GM18951 (cell line): ENCODE measurements at regions not wholly inside any gene's neighbourhood (a gene's known extent, or its start where the extent isn't known, plus 50 kb on each side); places are given as distances from the start of the nearest gene placed in this dataset.

Source experiments
- POLR2A ChIP-seq: IDR thresholded peaks from 4 replicates; pipeline ENCODE4 v1.6.1; 2011; ENCODE audit warnings: mild to moderate bottlenecking; ENCODE audit not compliant: insufficient read length, insufficient read depth; ENCODE audit errors: extremely low read depth
- in situ Hi-C: fragments of 300-500 bp; cut with MboI; formaldehyde crosslinking; loops from one replicate; pipeline ENCODE4 v1.12.0; 2022; ENCODE audit warnings: low sequenced_read_pairs, mixed read lengths, inconsistent platforms; ENCODE audit not compliant: unreplicated experiment

DNA sequence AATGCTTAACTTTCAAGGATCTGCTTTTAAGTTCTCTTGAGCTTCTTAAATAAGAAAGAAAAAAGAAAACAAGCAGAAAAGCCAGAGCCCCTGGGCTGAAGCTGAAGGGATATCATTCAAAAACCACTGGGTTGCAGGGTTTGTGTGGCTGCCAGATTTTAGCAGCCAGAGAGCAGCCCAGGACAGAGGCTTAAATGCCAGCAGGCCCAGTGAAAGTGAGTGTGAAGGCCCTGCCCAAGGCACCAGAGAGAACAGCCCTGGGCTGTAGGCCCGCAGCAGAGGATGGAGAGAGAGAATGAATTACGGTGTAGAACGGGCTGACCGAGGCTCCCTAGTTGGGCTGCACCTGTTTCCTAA lies 106.3 kb upstream of the BOC start:
- TF ChIP-seq POLR2A, result no peak

DNA sequence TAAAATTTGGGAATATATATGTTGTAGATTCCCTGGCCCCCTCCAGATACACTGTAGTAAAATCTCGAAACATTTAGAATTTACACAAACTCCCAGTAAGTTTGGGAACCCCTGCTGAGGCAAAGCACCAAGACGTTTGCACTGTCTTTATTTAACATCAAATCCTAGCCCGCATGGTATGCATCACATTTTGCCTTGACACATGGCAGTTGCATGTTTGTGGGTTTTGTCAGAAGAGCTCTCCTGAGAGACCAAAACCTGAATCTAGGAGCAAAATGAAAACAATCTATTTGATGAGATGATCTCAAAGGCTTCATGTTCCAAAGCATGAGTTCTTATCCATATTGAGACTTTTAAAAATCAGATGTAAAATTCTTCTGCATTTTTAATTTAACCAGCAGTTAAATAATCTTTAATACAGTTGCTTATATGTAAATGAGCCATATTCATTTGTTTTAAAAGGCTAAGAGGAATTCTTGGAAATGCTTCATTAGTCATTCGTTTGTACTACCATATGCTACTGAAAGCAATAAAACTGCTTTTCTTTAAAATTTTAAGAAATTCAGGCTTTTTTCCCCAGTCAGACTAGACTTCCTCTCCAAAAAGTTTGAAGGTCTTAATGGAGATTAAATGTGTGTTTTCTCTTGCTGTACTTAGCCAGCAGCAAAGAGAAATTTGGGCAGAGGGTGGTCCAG lies 105.2 kb upstream of the BOC start:
- TF ChIP-seq POLR2A, result no peak
- in situ Hi-C loops, result no loop called here

More for the DNA sequence above, 106.3 kb upstream of the BOC start:
- in situ Hi-C loops, result no loop called here

DNA sequence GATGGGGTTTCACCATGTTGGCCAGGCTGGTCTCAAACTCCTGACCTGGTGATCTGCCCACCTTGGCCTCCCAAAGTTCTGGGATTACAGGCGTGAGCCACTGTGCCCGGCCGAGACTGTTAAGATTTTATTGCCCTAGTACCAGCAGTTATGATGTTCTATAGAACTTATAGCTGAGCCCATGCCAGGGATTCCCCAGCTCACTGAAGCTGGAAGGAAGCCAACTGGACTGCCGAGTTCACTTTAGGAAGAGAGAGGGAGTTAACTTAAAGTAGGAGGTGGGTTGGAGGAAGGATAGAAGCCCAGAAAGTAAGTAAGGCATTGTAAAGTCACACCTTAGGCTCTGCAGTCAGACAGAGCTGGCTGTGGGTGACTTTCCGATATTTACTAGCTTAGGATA lies 101.1 kb upstream of the BOC start:
- in situ Hi-C loops, result no loop called here
- TF ChIP-seq POLR2A, result no peak

DNA sequence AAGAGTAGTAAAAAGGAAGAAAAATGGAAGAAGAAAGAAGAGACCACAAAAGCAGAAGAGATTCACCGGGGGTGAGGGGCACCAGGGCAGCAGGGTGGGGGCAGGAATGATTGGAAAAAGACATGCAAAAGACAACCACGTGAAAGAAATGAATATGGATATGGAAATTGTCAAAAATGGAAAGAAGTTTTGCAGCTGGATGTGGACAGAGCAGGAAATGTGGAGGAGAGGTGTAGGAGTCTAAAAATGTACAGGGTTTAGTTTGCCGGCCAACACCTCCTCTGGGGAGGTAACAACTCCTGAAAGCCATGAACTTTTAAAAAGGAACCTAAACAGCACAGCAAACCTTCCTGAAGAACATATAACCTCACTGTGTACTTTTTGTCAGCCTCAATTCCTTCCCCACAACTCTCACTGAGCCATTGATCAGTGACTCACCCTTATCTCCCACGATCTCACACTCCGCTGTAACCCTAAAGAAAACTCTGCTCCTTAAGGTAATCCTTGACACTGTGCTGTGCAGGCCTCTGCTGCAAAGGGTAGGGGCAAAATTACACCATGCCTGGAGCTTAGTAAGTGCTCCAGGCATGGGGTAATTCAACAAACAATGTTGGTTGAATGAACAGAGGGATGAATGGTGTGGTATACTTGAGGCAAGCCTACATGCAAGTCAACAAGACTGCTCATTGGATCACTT lies 100.2 kb upstream of the BOC start:
- TF ChIP-seq POLR2A, result no peak
- in situ Hi-C loops, result no loop called here

DNA sequence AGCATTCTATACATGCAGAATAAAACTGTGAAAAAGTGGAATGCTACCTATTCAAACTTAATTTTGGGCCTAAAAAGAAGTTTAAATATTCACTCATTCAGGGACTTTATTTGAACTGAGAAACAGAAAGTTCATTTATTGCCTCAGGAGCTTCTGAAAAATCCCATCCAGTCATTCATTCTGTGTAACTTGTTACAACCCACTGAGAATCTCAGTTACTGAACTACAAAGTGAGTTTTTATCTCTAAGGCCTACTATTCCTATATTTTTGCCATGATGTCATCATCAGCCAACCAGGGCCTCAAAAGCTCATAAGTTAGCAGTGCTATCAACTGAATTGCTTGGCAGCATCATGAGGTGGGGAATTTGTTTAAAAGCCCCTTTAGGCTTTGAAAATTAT lies 98.0 kb upstream of the BOC start:
- in situ Hi-C loops, result no loop called here
- TF ChIP-seq POLR2A, result no peak

DNA sequence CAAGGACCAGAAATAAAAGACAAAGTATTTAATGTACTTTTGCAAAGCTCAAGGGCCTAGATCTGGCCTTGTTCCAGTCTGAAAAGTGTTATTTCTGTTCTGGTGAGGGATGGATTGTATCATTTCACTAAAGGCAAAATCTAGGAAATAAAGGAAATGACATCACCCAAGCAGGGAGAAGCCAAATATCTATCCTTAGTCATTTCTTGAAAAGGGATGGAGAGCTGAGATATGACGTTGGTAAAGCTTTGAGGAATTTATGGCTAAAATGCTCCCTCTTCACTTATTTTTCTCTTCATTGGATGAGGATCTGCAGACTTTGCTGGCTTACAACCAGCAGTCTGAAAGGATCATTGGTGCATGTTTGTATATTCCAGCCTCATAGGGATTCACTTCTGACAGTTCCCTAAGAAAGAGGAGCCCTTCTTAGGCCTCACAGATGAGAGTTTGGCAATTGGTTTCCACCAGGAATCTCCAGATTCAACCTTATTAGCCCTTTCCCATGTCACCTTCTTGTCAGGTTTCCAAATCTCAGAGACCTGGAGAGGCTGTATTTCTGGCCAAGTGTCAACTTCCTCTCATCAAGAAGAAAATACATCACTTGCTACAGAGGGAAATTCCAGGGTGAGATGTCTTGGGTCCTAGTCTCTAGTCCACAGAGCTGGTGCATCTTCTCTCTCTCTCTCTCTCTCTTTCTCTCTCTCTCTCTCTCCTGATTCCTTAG lies 93.7 kb upstream of the BOC start:
- TF ChIP-seq POLR2A, result no peak
- in situ Hi-C loops, result no loop called here

DNA sequence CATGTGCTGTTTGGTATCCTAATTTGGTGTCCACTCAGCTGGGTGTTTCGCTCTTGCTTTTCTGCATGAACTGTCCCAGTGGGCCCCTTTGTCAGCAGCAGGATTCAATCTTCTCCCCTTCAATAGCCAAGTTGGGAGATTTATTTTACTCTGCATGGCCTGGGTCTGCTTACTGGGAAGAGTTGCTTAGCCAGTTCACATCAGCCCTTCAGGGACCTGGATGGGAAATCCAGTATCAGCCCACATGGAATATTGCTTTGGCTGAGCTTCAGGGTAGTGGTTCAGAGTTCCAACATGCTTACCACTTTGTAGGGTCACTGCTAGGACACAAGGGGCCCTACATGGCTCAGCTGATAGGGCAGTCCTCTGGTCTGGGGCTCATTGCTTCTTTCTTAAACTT lies 93.0 kb upstream of the BOC start:
- in situ Hi-C loops, result no loop called here
- no peak for TF ChIP-seq POLR2A

DNA sequence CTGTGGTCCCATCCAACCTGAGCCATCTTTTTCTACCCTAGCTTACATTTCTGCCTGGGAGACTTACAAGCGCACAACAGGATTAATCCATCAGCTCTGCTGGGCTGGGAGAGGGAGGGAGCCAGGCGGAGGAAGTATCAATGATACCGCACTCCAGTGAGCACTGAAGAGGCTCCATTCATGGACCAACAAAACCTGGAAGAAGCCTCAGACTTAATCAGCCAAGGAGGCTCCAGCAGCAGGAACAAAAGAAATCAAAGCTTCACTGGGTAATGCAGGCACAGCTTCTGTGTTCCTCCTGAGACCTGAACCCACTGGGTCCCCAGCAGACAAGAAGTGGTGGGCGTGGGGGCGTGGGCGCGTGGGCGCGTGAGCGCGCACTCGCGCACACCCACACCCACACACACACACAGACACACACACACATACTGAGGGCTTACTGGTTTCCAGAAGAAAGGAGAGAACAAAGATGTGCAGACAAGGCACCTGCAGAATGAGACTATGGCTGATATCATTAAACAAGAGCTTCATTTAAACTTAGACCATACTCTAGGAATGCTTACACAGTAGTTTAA lies 87.0 kb upstream of the BOC start:
- in situ Hi-C loops, result no loop called here

DNA sequence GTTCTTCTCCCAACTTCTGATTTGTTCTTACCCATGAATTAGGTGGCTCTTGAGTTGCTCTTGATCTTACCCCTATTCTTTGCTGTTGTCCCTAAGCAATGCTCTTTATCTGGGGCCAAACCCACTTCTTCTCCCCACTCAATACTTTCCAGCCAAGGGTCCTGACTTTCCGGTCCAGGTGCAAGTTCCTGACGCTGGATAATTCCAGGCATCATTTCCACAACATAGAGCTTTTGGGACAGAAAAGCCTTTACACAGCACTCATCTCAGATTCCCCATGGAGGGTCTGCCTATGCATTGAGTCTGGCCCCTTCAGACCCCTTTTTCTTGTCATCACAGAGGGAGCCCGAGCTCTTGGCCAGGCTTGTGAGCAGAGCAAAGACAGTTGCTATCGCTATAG lies 85.4 kb upstream of the BOC start:
- in situ Hi-C loops, result no loop called here
- TF ChIP-seq POLR2A, result no peak

More for the DNA sequence above, 87.0 kb upstream of the BOC start:
- TF ChIP-seq POLR2A, result no peak

DNA sequence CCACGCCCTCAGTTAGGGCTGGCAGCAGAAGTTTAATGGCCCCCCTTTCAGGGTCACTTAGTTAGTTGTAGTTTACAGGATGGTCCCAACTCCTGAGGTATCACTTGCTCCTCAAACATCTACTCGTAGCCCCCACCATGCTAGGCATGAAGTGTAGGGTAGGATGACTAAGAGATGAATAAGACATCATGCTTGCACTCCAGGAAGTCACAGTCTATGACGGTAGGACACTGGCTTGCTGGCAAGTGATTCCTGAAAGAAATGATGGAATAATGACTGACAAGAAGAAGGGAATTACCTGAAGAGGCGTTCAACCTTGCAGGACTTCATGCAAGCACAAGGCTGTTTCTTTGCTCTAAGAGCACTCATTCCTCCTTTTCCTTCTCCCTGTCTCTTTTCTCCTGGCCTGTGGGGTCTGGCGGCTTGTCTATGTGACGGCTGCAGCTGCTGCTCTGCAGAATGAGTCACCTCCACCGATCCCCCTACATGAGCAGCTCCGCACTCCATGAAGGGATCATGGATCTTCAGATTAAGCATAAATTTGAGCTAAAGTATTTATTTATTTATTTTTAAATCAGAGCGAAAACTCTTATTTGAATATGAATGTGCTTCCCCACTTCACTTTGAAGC lies 82.9 kb upstream of the BOC start:
- in situ Hi-C loops, result no loop called here
- no peak for TF ChIP-seq POLR2A

DNA sequence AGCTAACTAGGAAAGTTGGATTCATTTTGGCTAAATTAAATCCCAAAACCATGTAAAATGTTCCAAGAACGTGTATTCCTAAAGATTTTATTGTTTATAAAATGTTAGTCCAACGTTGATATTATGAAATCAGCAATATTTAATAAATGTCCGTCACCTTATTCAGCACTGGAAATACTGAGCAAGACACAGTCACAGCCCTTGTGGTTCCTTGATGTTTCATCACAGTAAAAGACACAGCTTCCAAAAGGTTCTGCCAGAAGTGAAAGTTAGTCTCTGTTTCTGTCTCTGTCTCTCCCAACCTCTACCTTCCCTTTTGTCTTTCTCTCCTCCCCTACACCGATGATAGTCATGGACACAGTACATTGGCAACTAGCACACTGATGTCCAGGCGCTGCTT lies 82.2 kb upstream of the BOC start:
- in situ Hi-C loops, result no loop called here
- TF ChIP-seq POLR2A, result no peak

DNA sequence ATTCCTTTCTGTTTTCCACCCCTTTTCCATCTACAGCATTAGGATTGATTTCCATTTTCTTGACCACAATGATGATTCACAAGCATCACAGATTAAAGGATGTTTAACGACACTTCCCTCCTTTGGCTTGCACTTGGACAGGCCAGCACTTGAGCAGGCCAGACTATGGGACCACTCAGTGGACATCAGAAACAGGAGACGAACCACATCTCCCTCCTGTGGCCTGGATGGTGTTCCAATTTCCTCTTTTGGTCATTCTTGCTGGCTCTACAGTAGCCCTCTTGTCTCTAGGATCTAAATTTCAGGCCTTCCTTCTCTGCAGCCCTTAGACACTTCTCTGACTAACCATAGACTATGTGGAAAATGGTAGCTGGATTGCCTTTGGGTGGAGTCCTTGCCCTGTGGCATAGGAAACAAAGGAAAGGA lies 78.8 kb upstream of the BOC start:
- in situ Hi-C loops, result no loop called here
- no peak for TF ChIP-seq POLR2A

DNA sequence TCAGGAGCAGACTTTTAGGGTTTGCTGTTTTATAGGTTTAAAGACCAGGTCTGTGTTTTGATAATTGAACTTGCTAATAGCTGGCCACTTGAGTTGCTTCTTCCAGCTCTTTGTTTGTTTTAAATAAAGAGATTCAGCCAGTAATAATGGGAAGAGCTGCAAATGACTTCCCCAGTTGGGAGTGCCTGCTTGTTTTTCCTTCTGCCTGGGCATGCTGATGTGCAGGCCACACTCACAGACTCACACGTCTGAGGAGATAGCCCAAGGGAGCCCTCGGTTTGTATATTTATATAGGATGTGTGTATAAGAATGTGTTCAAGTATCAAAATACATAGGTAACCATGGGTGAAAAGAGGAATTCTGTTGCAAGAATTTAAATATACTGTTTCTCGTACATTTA lies 78.2 kb upstream of the BOC start:
- in situ Hi-C loops, result no loop called here
- TF ChIP-seq POLR2A, result no peak
